KG1 (cell line): ENCODE measurements at regions not wholly inside any gene's neighbourhood (a gene's known extent, or its start where the extent isn't known, plus 50 kb on each side); places are given as distances from the start of the nearest gene placed in this dataset.

ENCODE experiments used
- DNase-seq: peaks from one replicate; lab custom pipeline; 2025; lab: John Stamatoyannopoulos, UW

- no peak for DNase-seq
Observed at GRCh38 chr1:50358962-50359361, 64.3 kb downstream of the DMRTA2 start.

- DNase-seq = no peak
Observed at GRCh38 chr1:50357186-50357585, 66.1 kb downstream of the DMRTA2 start.

GRCh38 chr1:50354813-50355212 lies 68.4 kb downstream of the DMRTA2 start:
- no peak for DNase-seq

- no peak for DNase-seq
Observed at GRCh38 chr1:50352428-50352827, 70.8 kb downstream of the DMRTA2 start.

GRCh38 chr1:50350868-50351267 lies 72.4 kb downstream of the DMRTA2 start:
- no peak for DNase-seq

GRCh38 chr1:50350421-50350820 lies 72.8 kb downstream of the DMRTA2 start:
- no peak for DNase-seq

GRCh38 chr1:50349242-50349565 lies 74.0 kb downstream of the DMRTA2 start:
- no peak for DNase-seq

GRCh38 chr1:50348449-50349241 lies 74.6 kb downstream of the DMRTA2 start:
- DNase-seq = peak; percentile 33

- no peak for DNase-seq
Observed at GRCh38 chr1:50347933-50348332, 75.3 kb downstream of the DMRTA2 start.

GRCh38 chr1:50346621-50347020 lies 76.6 kb downstream of the DMRTA2 start:
- DNase-seq = no peak

- no peak for DNase-seq
Observed at GRCh38 chr1:50343323-50343722, 79.9 kb downstream of the DMRTA2 start.

- DNase-seq = no peak
Observed at GRCh38 chr1:50342525-50342924, 80.7 kb downstream of the DMRTA2 start.

- no peak for DNase-seq
Observed at GRCh38 chr1:50335036-50335435, 88.2 kb downstream of the DMRTA2 start.

- peak; percentile 28 for DNase-seq
Observed at GRCh38 chr1:50333595-50333974, 89.7 kb downstream of the DMRTA2 start.

GRCh38 chr1:50332941-50333594 lies 90.2 kb downstream of the DMRTA2 start:
- peak; percentile 13 for DNase-seq

GRCh38 chr1:50329332-50329932 lies 93.8 kb downstream of the DMRTA2 start:
- DNase-seq = no peak

- DNase-seq = no peak
Observed at GRCh38 chr1:50328552-50328951, 94.7 kb downstream of the DMRTA2 start.

- no peak for DNase-seq
Observed at GRCh38 chr1:50326026-50326425, 97.2 kb downstream of the DMRTA2 start.

GRCh38 chr1:50322579-50322978 lies 100.7 kb downstream of the DMRTA2 start:
- DNase-seq = no peak

- no peak for DNase-seq
Observed at GRCh38 chr1:50318428-50318827, 104.8 kb downstream of the DMRTA2 start.

GRCh38 chr1:50308878-50309277 lies 114.4 kb downstream of the DMRTA2 start:
- peak; percentile 33 for DNase-seq

GRCh38 chr1:50305808-50306207 lies 117.4 kb downstream of the DMRTA2 start:
- DNase-seq = no peak

- no peak for DNase-seq
Observed at GRCh38 chr1:50300297-50300696, 122.9 kb downstream of the DMRTA2 start.
